HCT116 (cell line): ENCODE measurements at regions not wholly inside any gene's neighbourhood (a gene's known extent, or its start where the extent isn't known, plus 50 kb on each side); places are given as distances from the start of the nearest gene placed in this dataset.

ENCODE experiments used
- ATAC-seq: fragments of 200-7000 bp; cut with Tn5 transposase; 2 replicates; pipeline ENCODE4 v1.9.1; 2020; ENCODE audit warnings: mild to moderate bottlenecking, moderate library complexity
- BruUV-seq: library from RNA; stranded (reverse); fragments of 400-500 nt; replicated peaks from 2 replicates; lab custom pipeline; 2021; lab: Mats Ljungman, UMichigan
- CTCF ChIA-PET: fragments of 300-600 bp; sonication (Branson Sonifier 250); formaldehyde crosslinking; loops from one replicate; lab custom pipeline; 2021; ENCODE audit warnings: antibody characterized with exemption; lab: Charles Lee
- POLR2A ChIA-PET: fragments of 300-600, 350-600 bp; sonication (Branson Sonifier 250); formaldehyde crosslinking; loops from one replicate; lab custom pipeline; 2021; ENCODE audit warnings: antibody characterized with exemption; lab: Charles Lee
- RAD21 ChIA-PET, 2 experiments: fragments of 300-600 bp; sonication (Branson Sonifier 250); formaldehyde crosslinking; loops; one replicate each; lab custom pipeline; 2023; ENCODE audit warnings: low total read pairs in 2 of 2; ENCODE audit not compliant: uncharacterized antibody in 2 of 2, unreplicated experiment in 2 of 2, low non-redundant PET in 1 of 2; lab: Charles Lee
- DNase-seq: peaks from one replicate; pipeline ENCODE4 v3.0.0-alpha.2; 2010; ENCODE audit warnings: low read depth, low spot score
- H2AFZ ChIP-seq: fragments of 200-600 bp; shearing (Covaris generic), sonication (generic); 2 replicates; pipeline ENCODE4 v1.6.1; 2017; ENCODE audit warnings: low read depth, mixed run types, mixed read lengths, antibody characterized with exemption, low read length; ENCODE audit not compliant: poor library complexity, severe bottlenecking
- H3K27ac ChIP-seq: 2 replicates; pipeline ENCODE4 v1.5.1; 2012; ENCODE audit warnings: low read depth, low read length
- H3K27me3 ChIP-seq: fragments of 200-600 bp; sonication (generic); 2 replicates; pipeline ENCODE4 v1.6.1; 2016; ENCODE audit warnings: mixed run types, low read length, mixed read lengths; ENCODE audit not compliant: insufficient read depth
- H3K36me3 ChIP-seq, 2 experiments: fragments of 200-500 bp in 1 of 2; fragments of 200-600 bp in 1 of 2; sonication (Bioruptor generic) in 1 of 2; sonication (generic) in 1 of 2; 2 replicates each; pipeline versions ENCODE4 v1.5.1 to v1.6.1; 2014 to 2016; ENCODE audit warnings: low read length in 2 of 2, inconsistent platforms in 1 of 2, mixed read lengths in 1 of 2, mixed run types in 1 of 2; ENCODE audit not compliant: insufficient read depth in 2 of 2, control insufficient read depth in 1 of 2
- H3K4me1 ChIP-seq, 2 experiments: fragments of 200-600 bp in 1 of 2; sonication (generic) in 1 of 2; 2 replicates each; pipeline versions ENCODE4 v1.5.1 to v1.6.1; 2012 to 2017; ENCODE audit warnings: low read length in 2 of 2, inconsistent platforms in 1 of 2, mild to moderate bottlenecking in 1 of 2, mixed read lengths in 1 of 2, mixed run types in 1 of 2, moderate library complexity in 1 of 2; ENCODE audit not compliant: insufficient read depth in 2 of 2, control insufficient read depth in 1 of 2
- H3K4me2 ChIP-seq: fragments of 200-600 bp; sonication (generic); 2 replicates; pipeline ENCODE4 v1.6.1; 2017; ENCODE audit warnings: mixed run types, low read length, mixed read lengths
- H3K4me3 ChIP-seq, 2 experiments: fragments of 200-600 bp in 1 of 2; sonication (generic) in 1 of 2; replicated peaks in 1 of 2; 2 replicates each; pipeline ENCODE4 v1.5.1; 2011 to 2016; ENCODE audit warnings: low read length in 2 of 2, control low read depth in 1 of 2, low read depth in 1 of 2, mild to moderate bottlenecking in 1 of 2, mixed read lengths in 1 of 2, mixed run types in 1 of 2
- H3K79me2 ChIP-seq: fragments of 200-600 bp; sonication (generic); 2 replicates; pipeline ENCODE4 v1.6.1; 2017; ENCODE audit warnings: mild to moderate bottlenecking, mixed run types, low read length, moderate library complexity, mixed read lengths; ENCODE audit not compliant: insufficient read depth
- H3K9ac ChIP-seq: fragments of 200-600 bp; sonication (generic); 2 replicates; pipeline ENCODE4 v1.6.1; 2016; ENCODE audit warnings: low read length, mixed read lengths
- H3K9me2 ChIP-seq: fragments of 200-600 bp; sonication (generic), shearing (Covaris generic); 2 replicates; pipeline ENCODE4 v1.6.1; 2017; ENCODE audit warnings: mixed run types, mild to moderate bottlenecking, moderate library complexity; ENCODE audit not compliant: insufficient read depth
- H3K9me3 ChIP-seq, 2 experiments: fragments of 200-500 bp in 1 of 2; fragments of 200-600 bp in 1 of 2; sonication (Bioruptor generic) in 1 of 2; sonication (generic) in 1 of 2; 2 replicates each; pipeline ENCODE4 v1.6.1; 2014 to 2017; ENCODE audit warnings: low read length in 2 of 2, mixed read lengths in 2 of 2, inconsistent platforms in 1 of 2, low read depth in 1 of 2, mild to moderate bottlenecking in 1 of 2, mixed run types in 1 of 2, moderate library complexity in 1 of 2; ENCODE audit not compliant: control insufficient read depth in 1 of 2, insufficient read depth in 1 of 2
- H4K20me1 ChIP-seq: fragments of 200-600 bp; sonication (generic), shearing (Covaris generic); 2 replicates; pipeline ENCODE4 v1.6.1; 2017; ENCODE audit warnings: mixed run types, mild to moderate bottlenecking, moderate library complexity; ENCODE audit not compliant: insufficient read depth
- ATF3 ChIP-seq: IDR thresholded peaks from 2 replicates; pipeline ENCODE4 v1.6.1; 2012
- CBX3 ChIP-seq: IDR thresholded peaks from 2 replicates; pipeline ENCODE4 v1.6.1; 2012; ENCODE audit warnings: low read depth
- CEBPB ChIP-seq: IDR thresholded peaks from 2 replicates; pipeline ENCODE4 v1.6.1; 2012; ENCODE audit warnings: low read depth
- EGR1 ChIP-seq: IDR thresholded peaks from 2 replicates; pipeline ENCODE4 v1.6.1; 2012; ENCODE audit warnings: low read depth
- ELF1 ChIP-seq: IDR thresholded peaks from 2 replicates; pipeline ENCODE4 v1.6.1; 2012; ENCODE audit warnings: low read depth, borderline replicate concordance
- EZH2phosphoT487 ChIP-seq: fragments of 200-600 bp; IDR thresholded peaks from 2 replicates; pipeline ENCODE4 v1.6.1; 2018; ENCODE audit warnings: antibody characterized with exemption, borderline replicate concordance
- FOSL1 ChIP-seq: IDR thresholded peaks from 2 replicates; pipeline ENCODE4 v1.6.1; 2012; ENCODE audit warnings: low read depth
- JUND ChIP-seq: IDR thresholded peaks from 2 replicates; pipeline ENCODE4 v1.6.1; 2012
- MAX ChIP-seq: IDR thresholded peaks from 2 replicates; pipeline ENCODE4 v1.6.1; 2012
- POLR2A ChIP-seq: IDR thresholded peaks from 2 replicates; pipeline ENCODE4 v1.7.0; 2011; ENCODE audit warnings: borderline replicate concordance; ENCODE audit not compliant: insufficient read depth, insufficient read length; ENCODE audit errors: extremely low read depth
- POLR2AphosphoS5 ChIP-seq: IDR thresholded peaks from 2 replicates; pipeline ENCODE4 v1.6.1; 2011; ENCODE audit warnings: mild to moderate bottlenecking, low read depth, low read length, moderate library complexity
- TCF7L2 ChIP-seq: IDR thresholded peaks from 2 replicates; pipeline ENCODE4 v1.7.0; 2011; ENCODE audit warnings: borderline replicate concordance, inconsistent platforms; ENCODE audit not compliant: insufficient read depth, insufficient read length; ENCODE audit errors: extremely low read depth
- YY1 ChIP-seq: IDR thresholded peaks from 2 replicates; pipeline ENCODE4 v1.6.1; 2011; ENCODE audit warnings: low read length, low read depth, moderate library complexity, mild to moderate bottlenecking; ENCODE audit not compliant: insufficient replicate concordance; ENCODE audit errors: extremely low read depth
- ZFX ChIP-seq: fragments of 450-650 bp; IDR thresholded peaks from 2 replicates; pipeline ENCODE4 v1.6.1; 2017
- ZNF274 ChIP-seq: fragments of 200-500 bp; sonication (Bioruptor generic); IDR thresholded peaks from 2 replicates; pipeline ENCODE4 v1.6.1; 2014; ENCODE audit warnings: mild to moderate bottlenecking, low read depth, low read length, inconsistent platforms
- intact Hi-C: fragments of 100-400 bp; cut with micrococcal nuclease; formaldehyde crosslinking; loops from 2 replicates; pipeline ENCODE4 v1.10.0; 2022

DNA sequence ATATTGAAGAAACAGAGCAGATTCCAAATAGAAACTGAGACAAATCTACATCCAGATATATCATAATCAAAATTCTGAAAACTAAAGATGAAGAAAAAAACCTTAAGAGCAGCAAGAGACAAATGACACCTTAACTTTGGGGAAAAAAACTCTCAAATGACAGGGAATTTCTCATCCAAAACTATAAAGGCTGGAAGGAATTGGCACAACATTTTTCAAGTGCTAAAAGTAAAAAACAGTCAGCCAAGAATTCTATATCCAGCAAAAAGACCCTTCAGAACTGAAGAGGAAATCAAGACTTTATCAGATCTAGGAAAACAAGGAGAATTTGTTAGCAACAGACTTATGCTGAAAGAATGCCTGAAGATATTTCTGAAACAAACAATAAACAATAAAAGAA, 90.3 kb upstream of the RASSF8 start:
- no peak overlapping the region for H3K4me2 ChIP-seq
- BruUV-seq = no TSS peak
- POLR2A ChIA-PET = no interaction called here

GRCh38 chr12:25872137-25872536, 86.3 kb upstream of the RASSF8 start:
- DNase-seq = no peak
- no peak overlapping the region for H3K4me3 ChIP-seq

More for the DNA sequence above, 90.3 kb upstream of the RASSF8 start:
- Histone ChIP-seq H3K4me3 (no peak overlapping the region), H3K9ac (no peak overlapping the region), H3K79me2 (no peaks in the 10 kb centered on the region), H3K9me3 (no peaks in the 10 kb centered on the region), H3K27me3 (no peaks in the 10 kb centered on the region), H2AFZ (no peak overlapping the region), H3K9me2 (no peaks in the 10 kb centered on the region), H4K20me1 (0 out of 2 replicates have a peak, but pooled peaks cover 3% of the 10 kb centered on the region), H3K36me3 (no peaks in the 10 kb centered on the region), H3K27ac (no peak overlapping the region), H3K4me1 (0 out of 4 replicates have a peak, but pooled peaks cover 0 to 2% of the 10 kb centered on the region in 2 experiments)
- DNase-seq (no peak), ATAC-seq (no peak)
- RAD21 ChIA-PET = no interaction called here
- CTCF ChIA-PET = no interaction called here
- intact Hi-C loops = no loop called here
- TF ChIP-seq YY1 (no peak), EGR1 (no peak), ZNF274 (no peak), POLR2A (no peak), ATF3 (no peak), MAX (no peak), TCF7L2 (no peak), FOSL1 (no peak), CEBPB (no peak), POLR2AphosphoS5 (no peak), JUND (no peak), EZH2phosphoT487 (no peak), CBX3 (no peak)

More at GRCh38 chr12:25872137-25872536, 86.3 kb upstream of the RASSF8 start:
- H3K9me2 ChIP-seq = no peaks in the 10 kb centered on the region
- no peaks in the 10 kb centered on the region for H3K36me3 ChIP-seq
- no peaks in the 10 kb centered on the region for H3K79me2 ChIP-seq
- no peaks in the 10 kb centered on the region for H3K27me3 ChIP-seq
- no peak for TF ChIP-seq ELF1
- TF ChIP-seq ZNF274 = no peak
- TF ChIP-seq POLR2AphosphoS5 = no peak
- no peak for TF ChIP-seq ZFX
- TF ChIP-seq, all 23 proteins: peak for 0
- ChIA-PET CTCF (no interaction called here), POLR2A (no interaction called here), RAD21 (no interaction called here)
- no peaks in the 10 kb centered on the region for H3K9me3 ChIP-seq
- no peak overlapping the region for H3K27ac ChIP-seq
- H2AFZ ChIP-seq = no peak overlapping the region
- H3K9ac ChIP-seq = no peak overlapping the region
- 0 out of 2 replicates have a peak, but pooled peaks cover 3% of the 10 kb centered on the region for H4K20me1 ChIP-seq
- H3K4me1 ChIP-seq = no peaks in the 10 kb centered on the region
- no TSS peak for BruUV-seq
- ATAC-seq = no peak
- intact Hi-C loops = no loop called here
- H3K4me2 ChIP-seq = no peak overlapping the region
